Suprapubic skin (tissue), 4 donors: ENCODE measurements at regions not wholly inside any gene's neighbourhood (a gene's known extent, or its start where the extent isn't known, plus 50 kb on each side); places are given as distances from the start of the nearest gene placed in this dataset.

Experiments
- DNase-seq, 2 donors: peaks; one replicate each; pipeline ENCODE4 v3.0.0-alpha.2; 2019; ENCODE audit warnings: low spot score in 2 of 2
- H3K27ac ChIP-seq: fragments of 200-600 bp; sonication (generic); one replicate; pipeline ENCODE4 v1.5.1; 2019
- H3K27me3 ChIP-seq: fragments of 200-600 bp; sonication (generic); one replicate; pipeline ENCODE4 v1.5.1; 2019
- H3K36me3 ChIP-seq: fragments of 200-600 bp; sonication (generic); one replicate; pipeline ENCODE4 v1.5.1; 2019
- H3K4me1 ChIP-seq: fragments of 200-600 bp; sonication (generic); one replicate; pipeline ENCODE4 v1.5.1; 2019
- H3K4me3 ChIP-seq: fragments of 200-600 bp; sonication (generic); one replicate; pipeline ENCODE4 v1.5.1; 2019; ENCODE audit warnings: mild to moderate bottlenecking
- H3K9me3 ChIP-seq: fragments of 200-600 bp; sonication (generic); one replicate; pipeline ENCODE4 v1.5.1; 2019
- CTCF ChIP-seq, 2 donors: fragments of 200-600 bp in 1 of 2; fragments of 450-650 bp in 1 of 2; sonication (generic) in 1 of 2; IDR thresholded peaks; one replicate each; pipeline ENCODE4 v1.5.1; 2016 to 2019; ENCODE audit warnings: antibody characterized with exemption in 2 of 2, mild to moderate bottlenecking in 1 of 2, moderate library complexity in 1 of 2
- EP300 ChIP-seq: sonication (generic); formaldehyde crosslinking; IDR thresholded peaks from one replicate; pipeline ENCODE4 v1.6.1; 2017; ENCODE audit warnings: antibody characterized with exemption
- POLR2A ChIP-seq, 2 donors: fragments of 450-650 bp; IDR thresholded peaks; one replicate each; pipeline ENCODE4 v1.6.1; 2017; ENCODE audit warnings: antibody characterized with exemption in 2 of 2, mild to moderate bottlenecking in 2 of 2, moderate library complexity in 2 of 2
- POLR2AphosphoS5 ChIP-seq, 3 donors: sonication (generic); formaldehyde crosslinking; IDR thresholded peaks; one replicate each; pipeline ENCODE4 v1.6.1; 2017; ENCODE audit warnings: antibody characterized with exemption in 3 of 3
- WGBS: methylation state at CpG from one replicate; pipeline ENCODE4 v1.1.5; 2018; 5-methylcytosine and 5-hydroxymethylcytosine counted together

GRCh38 chr10:45238896-45239295 is 76.5 kb downstream of the OR13A1 start:
- Histone ChIP-seq H3K36me3 (no peaks in the 10 kb centered on the region), H3K9me3 (no peaks in the 10 kb centered on the region), H3K27me3 (no peaks in the 10 kb centered on the region), H3K4me1 (peaks cover 2% of the 10 kb centered on the region), H3K27ac (no peak overlapping the region), H3K4me3 (no peak overlapping the region)
- WGBS: 82% methylated on average over 5 of the region's 5 CpGs
- TF ChIP-seq EP300: no peak
- no peak for TF ChIP-seq POLR2A (IDR thresholded peaks at IDR 0.05)
- TF ChIP-seq POLR2AphosphoS5 (IDR thresholded peaks at IDR 0.05): no peak
- TF ChIP-seq CTCF (IDR thresholded peaks at IDR 0.05): no peak
- no peak for DNase-seq

GRCh38 chr10:45239642-45240041 is 75.8 kb downstream of the OR13A1 start:
- Histone ChIP-seq H3K4me3 (no peak overlapping the region), H3K9me3 (no peaks in the 10 kb centered on the region), H3K27me3 (no peaks in the 10 kb centered on the region), H3K27ac (no peak overlapping the region), H3K4me1 (peaks cover 2% of the 10 kb centered on the region), H3K36me3 (no peaks in the 10 kb centered on the region)
- 75% methylated on average over 11 of the region's 11 CpGs for WGBS
- no peak for DNase-seq
- TF ChIP-seq POLR2A (IDR thresholded peaks at IDR 0.05): no peak
- no peak for TF ChIP-seq POLR2AphosphoS5 (IDR thresholded peaks at IDR 0.05)
- TF ChIP-seq EP300: no peak
- TF ChIP-seq CTCF (IDR thresholded peaks at IDR 0.05): no peak

- Histone ChIP-seq H3K36me3 (no peaks in the 10 kb centered on the region), H3K27ac (no peak overlapping the region), H3K4me1 (no peaks in the 10 kb centered on the region), H3K27me3 (no peaks in the 10 kb centered on the region), H3K4me3 (no peak overlapping the region), H3K9me3 (no peaks in the 10 kb centered on the region)
- DNase-seq: no peak
- 40% methylated on average over 9 of the region's 9 CpGs for WGBS
- no peak for TF ChIP-seq EP300
- TF ChIP-seq POLR2AphosphoS5 (IDR thresholded peaks at IDR 0.05): no peak
These were observed 73.4 kb downstream of the OR13A1 start for GRCh38 chr10:45241865-45242520.

- Histone ChIP-seq H3K27ac (no peak overlapping the region), H3K4me1 (no peaks in the 10 kb centered on the region), H3K9me3 (no peaks in the 10 kb centered on the region), H3K27me3 (no peaks in the 10 kb centered on the region), H3K4me3 (no peak overlapping the region), H3K36me3 (no peaks in the 10 kb centered on the region)
- no peak for TF ChIP-seq EP300
- no peak for TF ChIP-seq POLR2A (IDR thresholded peaks at IDR 0.05)
- TF ChIP-seq POLR2AphosphoS5 (IDR thresholded peaks at IDR 0.05): no peak
- no peak for TF ChIP-seq CTCF (IDR thresholded peaks at IDR 0.05)
- DNase-seq: no peak
- WGBS: 81% methylated on average over 2 of the region's 2 CpGs
These were observed 72.1 kb downstream of the OR13A1 start for GRCh38 chr10:45243261-45243660.

- 83% methylated on average over 1 of the region's 1 CpG for WGBS
- Histone ChIP-seq H3K27me3 (no peaks in the 10 kb centered on the region), H3K4me3 (no peak overlapping the region), H3K4me1 (peaks cover 6% of the 10 kb centered on the region), H3K9me3 (no peaks in the 10 kb centered on the region), H3K27ac (no peak overlapping the region), H3K36me3 (no peaks in the 10 kb centered on the region)
- TF ChIP-seq POLR2AphosphoS5 (IDR thresholded peaks at IDR 0.05) (no peak), CTCF (IDR thresholded peaks at IDR 0.05) (no peak), EP300 (no peak), POLR2A (IDR thresholded peaks at IDR 0.05) (no peak)
- no peak for DNase-seq
These were observed 68.9 kb downstream of the OR13A1 start for GRCh38 chr10:45246522-45246921.
